Neural cell (in vitro differentiated cells): ENCODE measurements at regions not wholly inside any gene's neighbourhood (a gene's known extent, or its start where the extent isn't known, plus 50 kb on each side); places are given as distances from the start of the nearest gene placed in this dataset.

Experiments used
- H2AFZ ChIP-seq: fragments of 200-600, 300-800 bp; sonication (generic), shearing (Covaris generic); 2 replicates; pipeline ENCODE4 v1.6.0; 2014; ENCODE audit warnings: low read depth, mild to moderate bottlenecking, antibody characterized with exemption, low read length, moderate library complexity
- H3F3A ChIP-seq: fragments of 200-600 bp; shearing (Covaris generic); 2 replicates; pipeline ENCODE4 v1.6.1; 2016; ENCODE audit warnings: mild to moderate bottlenecking, moderate library complexity, mixed read lengths, antibody characterized with exemption, low read length; ENCODE audit not compliant: insufficient read depth, poor library complexity, severe bottlenecking
- H3K27ac ChIP-seq: fragments of 200-600, 300-800 bp; sonication (generic), shearing (Covaris generic); 2 replicates; pipeline ENCODE4 v1.5.1; 2014; ENCODE audit warnings: mild to moderate bottlenecking, low read length, moderate library complexity
- H3K27me3 ChIP-seq: fragments of 300-800, 200-600 bp; sonication (generic), shearing (Covaris generic); 2 replicates; pipeline ENCODE4 v1.6.0; 2014; ENCODE audit warnings: mild to moderate bottlenecking, low read depth, low read length, moderate library complexity; ENCODE audit not compliant: insufficient read depth
- H3K36me3 ChIP-seq: fragments of 300-800, 200-600 bp; sonication (generic), shearing (Covaris generic); 2 replicates; pipeline ENCODE4 v1.5.1; 2014; ENCODE audit warnings: mild to moderate bottlenecking, antibody characterized with exemption, low read length, moderate library complexity; ENCODE audit not compliant: insufficient read depth
- H3K4me2 ChIP-seq: fragments of 300-800, 200-600 bp; sonication (generic), shearing (Covaris generic); 2 replicates; pipeline ENCODE4 v1.6.0; 2014; ENCODE audit warnings: mild to moderate bottlenecking, low read length
- H3K4me3 ChIP-seq: fragments of 300-800, 200-600 bp; sonication (generic), shearing (Covaris generic); 2 replicates; pipeline ENCODE4 v1.5.1; 2014; ENCODE audit warnings: mild to moderate bottlenecking, low read length, moderate library complexity
- H3K79me2 ChIP-seq: fragments of 200-600 bp; shearing (Covaris generic); replicated peaks from 2 replicates; pipeline ENCODE4 v1.6.0; 2014; ENCODE audit warnings: mild to moderate bottlenecking, low read length, moderate library complexity; ENCODE audit not compliant: insufficient read depth
- H3K9ac ChIP-seq: fragments of 300-800, 200-600 bp; sonication (generic), shearing (Covaris generic); 2 replicates; pipeline ENCODE4 v1.6.1; 2016; ENCODE audit warnings: mild to moderate bottlenecking, low read length, mixed read lengths
- H3K9me2 ChIP-seq: fragments of 200-600 bp; shearing (Covaris generic); 2 replicates; pipeline ENCODE4 v1.6.1; 2016; ENCODE audit warnings: mild to moderate bottlenecking, low read length, mixed read lengths; ENCODE audit not compliant: insufficient read depth
- H3K9me3 ChIP-seq: fragments of 200-600, 300-800 bp; sonication (generic), shearing (Covaris generic); 2 replicates; pipeline ENCODE4 v1.6.1; 2016; ENCODE audit warnings: mild to moderate bottlenecking, mixed run types, low read length, moderate library complexity, mixed read lengths
- H4K20me1 ChIP-seq: fragments of 200-600 bp; shearing (Covaris generic); 2 replicates; pipeline ENCODE4 v1.6.1; 2016; ENCODE audit warnings: mild to moderate bottlenecking, mixed run types; ENCODE audit not compliant: insufficient read depth
- CTCF ChIP-seq: fragments of 450-650 bp; IDR thresholded peaks from 2 replicates; pipeline ENCODE4 v1.5.1; 2014; ENCODE audit warnings: antibody characterized with exemption, mild to moderate bottlenecking, moderate library complexity; ENCODE audit not compliant: poor library complexity, severe bottlenecking
- EP300 ChIP-seq: fragments of 450-650 bp; conservative IDR thresholded peaks from 2 replicates; pipeline ENCODE4 v1.6.1; 2014; ENCODE audit warnings: antibody characterized with exemption, mild to moderate bottlenecking, moderate library complexity; ENCODE audit not compliant: poor library complexity, severe bottlenecking
- EZH2 ChIP-seq: fragments of 200-600, 300-800 bp; shearing (Covaris generic), sonication (generic); IDR thresholded peaks from 2 replicates; pipeline ENCODE4 v1.6.1; 2014; ENCODE audit warnings: antibody characterized with exemption, low read length, borderline replicate concordance, mild to moderate bottlenecking; ENCODE audit not compliant: insufficient read depth, poor library complexity, severe bottlenecking
- MXI1 ChIP-seq: fragments of 450-650 bp; conservative IDR thresholded peaks from 2 replicates; pipeline ENCODE4 v1.6.1; 2014; ENCODE audit warnings: antibody characterized with exemption, mild to moderate bottlenecking; ENCODE audit not compliant: poor library complexity, severe bottlenecking
- RAD21 ChIP-seq: fragments of 450-650 bp; conservative IDR thresholded peaks from 2 replicates; pipeline ENCODE4 v1.6.1; 2014; ENCODE audit warnings: antibody characterized with exemption, mild to moderate bottlenecking, moderate library complexity
- REST ChIP-seq: IDR thresholded peaks from 2 replicates; pipeline ENCODE4 v1.6.1; 2012; ENCODE audit warnings: borderline replicate concordance
- SMC3 ChIP-seq: fragments of 450-650 bp; conservative IDR thresholded peaks from 2 replicates; pipeline ENCODE4 v1.6.1; 2014; ENCODE audit warnings: antibody characterized with exemption, mild to moderate bottlenecking, moderate library complexity; ENCODE audit not compliant: poor library complexity

- Histone ChIP-seq H3K36me3 (no peaks in the 10 kb centered on the region), H3K9ac (no peak overlapping the region), H3K9me2 (no peaks in the 10 kb centered on the region), H3F3A (no peaks in the 10 kb centered on the region), H3K79me2 (no peaks in the 10 kb centered on the region), H2AFZ (no peak overlapping the region), H4K20me1 (no peaks in the 10 kb centered on the region), H3K4me3 (no peak overlapping the region), H3K9me3 (no peaks in the 10 kb centered on the region), H3K27ac (no peak overlapping the region), H3K4me2 (no peak overlapping the region), H3K27me3 (no peaks in the 10 kb centered on the region)
- TF ChIP-seq REST (no peak), EZH2 (no peak), CTCF (no peak), MXI1 (no peak), SMC3 (no peak), RAD21 (no peak)
These were observed 76.2 kb upstream of the HDAC4 start for GRCh38 chr2:239476757-239477585.

- no peaks in the 10 kb centered on the region for H3K79me2 ChIP-seq
- H3F3A ChIP-seq: no peaks in the 10 kb centered on the region
- no peak overlapping the region for H3K27ac ChIP-seq
- H3K9me3 ChIP-seq: no peaks in the 10 kb centered on the region
- no peak overlapping the region for H3K9ac ChIP-seq
- no peak overlapping the region for H3K4me3 ChIP-seq
- TF ChIP-seq EZH2 (no peak), REST (no peak), RAD21 (no peak), EP300 (no peak), CTCF (no peak)
- no peaks in the 10 kb centered on the region for H3K27me3 ChIP-seq
- H2AFZ ChIP-seq: no peak overlapping the region
- no peaks in the 10 kb centered on the region for H4K20me1 ChIP-seq
- no peaks in the 10 kb centered on the region for H3K36me3 ChIP-seq
- H3K9me2 ChIP-seq: no peaks in the 10 kb centered on the region
- H3K4me2 ChIP-seq: no peak overlapping the region
These were observed 75.4 kb upstream of the HDAC4 start for GRCh38 chr2:239476029-239476756.
